Heart left ventricle (tissue), 13 donors: ENCODE measurements at regions not wholly inside any gene's neighbourhood (a gene's known extent, or its start where the extent isn't known, plus 50 kb on each side); places are given as distances from the start of the nearest gene placed in this dataset.

Source experiments
- POLR2A ChIP-seq, 2 donors: fragments of 450-650 bp; IDR thresholded peaks; one replicate each; pipeline ENCODE4 v1.6.1; 2017; ENCODE audit warnings: antibody characterized with exemption in 2 of 2, mild to moderate bottlenecking in 2 of 2, moderate library complexity in 2 of 2
- TF ChIP-seq, protein P1 (sequence below), 12 donors: fragments of 200-600 bp; sonication (generic) in 4 of 12; IDR thresholded peaks; one replicate each; pipeline versions ENCODE4 v1.5.0 to v1.8.0; 2018 to 2022; ENCODE audit warnings: antibody characterized with exemption in 12 of 12, mild to moderate bottlenecking in 5 of 12
- donor health status: ischemic (EF 13 %, LVEDD 7.1; RV severe dilation, severe dysfunction).
- donor health status: DM: no; HTN: yes; CAD: no.
- donor health status: DM: no; HTN: no; CAD: no.
- donor health status: ischemic (EF 25% LVEDD 6.9; RV normal size, moderate dysfunction).
- donor health status: ischemic (EF 25% LVEDD 5.7; RV mildly dilated, moderate dysfunction).
- donor health status: ischemic (EF 35%, LVEDD 5.7; RV mildly dilated, moderate dysfunction).
- donor health status: nonischemic (EF 11% LVEDD 7.7; RV severe dilation, severe dysfunction).
- donor health status: DM: yes; HTN: yes; CAD: no.
- donor health status: PGD.
- donor health status: ischemic (EF 29% LVEDD 5.4; RV normal size, mild dysfunction).
- donor health status: nonischemic (EF 23%, LVEDD 6.1; RV moderate dilation, normal function).

DNA sequence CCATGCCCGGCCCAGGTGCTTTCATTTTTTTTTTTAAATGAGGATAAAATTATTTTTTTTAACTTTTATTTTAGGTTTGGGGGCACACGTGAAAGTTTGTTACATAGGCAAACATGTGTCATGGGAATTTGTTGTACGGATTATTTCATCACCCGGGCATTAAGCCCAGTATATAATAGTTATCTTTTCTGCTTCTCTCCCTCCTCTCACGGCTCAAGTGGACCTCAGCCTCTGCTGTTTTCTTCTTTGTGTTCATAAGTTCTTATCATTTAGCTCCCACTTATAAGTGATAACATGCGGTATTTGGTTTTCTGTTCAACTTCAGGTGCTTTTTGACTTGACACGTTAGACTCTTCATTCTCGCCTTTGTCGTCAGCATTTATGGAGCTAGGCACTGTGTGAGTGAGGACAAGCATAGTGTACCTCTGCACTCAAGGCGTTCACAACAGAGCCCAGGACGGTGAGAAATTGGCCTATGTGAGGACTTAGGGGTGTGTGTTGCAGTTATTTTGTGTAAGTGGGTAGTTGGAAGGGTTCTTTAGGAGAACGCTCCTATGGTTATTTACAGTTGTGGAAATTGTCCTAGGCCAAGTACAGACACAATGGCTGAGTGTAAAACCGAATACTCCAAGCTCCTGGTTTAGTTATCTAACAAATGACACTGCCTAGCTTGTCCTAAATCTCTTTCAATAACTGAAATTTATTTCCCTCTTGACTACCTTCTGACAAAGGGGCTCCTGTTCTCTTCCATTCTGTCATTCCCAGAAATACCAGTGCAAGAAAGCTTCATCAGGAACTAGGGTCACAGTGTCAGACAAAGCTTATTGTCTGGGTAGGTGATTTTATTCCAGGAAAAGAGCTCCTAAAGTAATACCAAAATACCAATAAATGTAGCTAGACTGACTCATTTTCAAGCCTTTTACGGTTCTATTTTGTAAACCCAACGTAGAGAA, 200.5 kb upstream of the PRICKLE1 start:
- TF ChIP-seq, protein P1, sequence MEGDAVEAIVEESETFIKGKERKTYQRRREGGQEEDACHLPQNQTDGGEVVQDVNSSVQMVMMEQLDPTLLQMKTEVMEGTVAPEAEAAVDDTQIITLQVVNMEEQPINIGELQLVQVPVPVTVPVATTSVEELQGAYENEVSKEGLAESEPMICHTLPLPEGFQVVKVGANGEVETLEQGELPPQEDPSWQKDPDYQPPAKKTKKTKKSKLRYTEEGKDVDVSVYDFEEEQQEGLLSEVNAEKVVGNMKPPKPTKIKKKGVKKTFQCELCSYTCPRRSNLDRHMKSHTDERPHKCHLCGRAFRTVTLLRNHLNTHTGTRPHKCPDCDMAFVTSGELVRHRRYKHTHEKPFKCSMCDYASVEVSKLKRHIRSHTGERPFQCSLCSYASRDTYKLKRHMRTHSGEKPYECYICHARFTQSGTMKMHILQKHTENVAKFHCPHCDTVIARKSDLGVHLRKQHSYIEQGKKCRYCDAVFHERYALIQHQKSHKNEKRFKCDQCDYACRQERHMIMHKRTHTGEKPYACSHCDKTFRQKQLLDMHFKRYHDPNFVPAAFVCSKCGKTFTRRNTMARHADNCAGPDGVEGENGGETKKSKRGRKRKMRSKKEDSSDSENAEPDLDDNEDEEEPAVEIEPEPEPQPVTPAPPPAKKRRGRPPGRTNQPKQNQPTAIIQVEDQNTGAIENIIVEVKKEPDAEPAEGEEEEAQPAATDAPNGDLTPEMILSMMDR (IDR thresholded peaks at IDR 0.05): no peak
- no peak for TF ChIP-seq POLR2A (IDR thresholded peaks at IDR 0.05)
